GM19452 (cell line): ENCODE measurements at regions not wholly inside any gene's neighbourhood (a gene's known extent, or its start where the extent isn't known, plus 50 kb on each side); places are given as distances from the start of the nearest gene placed in this dataset.
"Not testable (repeated sequence)": the region's sequence is repeated elsewhere in the genome, so short reads cannot be mapped to it uniquely, and the experiment has no call there.

ENCODE experiments used
- ATAC-seq: cut with Tn5 transposase; IDR thresholded peaks from one replicate; pipeline ENCODE4 v1.9.1; 2021; ENCODE audit not compliant: unreplicated experiment

DNA sequence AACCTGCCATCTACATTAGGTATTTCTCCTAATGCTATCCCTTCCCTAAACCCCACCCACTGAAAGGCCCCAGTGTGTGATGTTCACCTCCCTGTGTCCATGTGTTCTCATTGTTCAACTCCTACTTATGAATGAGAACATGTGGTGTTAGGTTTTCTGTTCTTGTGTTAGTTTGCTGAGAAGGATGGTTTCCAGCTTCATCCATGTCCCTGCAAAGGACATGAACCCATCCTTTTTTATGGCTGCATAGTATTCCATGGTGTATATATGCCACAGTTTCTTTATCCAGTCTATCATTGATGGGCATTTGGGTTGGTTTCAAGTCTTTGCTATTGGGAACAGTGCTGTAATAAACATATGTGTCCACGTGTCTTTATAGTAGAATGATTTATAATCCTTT lies 149.2 kb downstream of the PCDH7 start:
- ATAC-seq = not testable (repeated sequence)

DNA sequence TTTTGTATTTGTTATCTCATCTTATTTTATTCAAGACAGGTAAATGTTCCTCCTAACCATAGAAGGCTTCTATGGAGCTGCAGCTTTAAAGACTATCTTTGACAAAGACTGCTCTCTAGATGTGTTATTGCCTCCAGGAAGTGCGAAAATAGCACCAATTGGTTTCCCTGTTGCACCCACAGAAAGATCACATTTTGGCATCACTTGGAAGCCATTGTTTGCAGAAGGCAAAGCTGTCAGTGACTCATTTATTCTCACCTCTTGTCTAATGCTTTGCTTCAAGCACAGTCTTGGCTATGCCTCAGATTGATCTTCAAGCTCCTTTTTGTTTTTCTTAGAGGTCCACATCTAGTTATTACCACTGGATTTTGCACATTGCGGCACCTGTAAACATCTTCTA lies 150.3 kb downstream of the PCDH7 start:
- ATAC-seq = no peak

DNA sequence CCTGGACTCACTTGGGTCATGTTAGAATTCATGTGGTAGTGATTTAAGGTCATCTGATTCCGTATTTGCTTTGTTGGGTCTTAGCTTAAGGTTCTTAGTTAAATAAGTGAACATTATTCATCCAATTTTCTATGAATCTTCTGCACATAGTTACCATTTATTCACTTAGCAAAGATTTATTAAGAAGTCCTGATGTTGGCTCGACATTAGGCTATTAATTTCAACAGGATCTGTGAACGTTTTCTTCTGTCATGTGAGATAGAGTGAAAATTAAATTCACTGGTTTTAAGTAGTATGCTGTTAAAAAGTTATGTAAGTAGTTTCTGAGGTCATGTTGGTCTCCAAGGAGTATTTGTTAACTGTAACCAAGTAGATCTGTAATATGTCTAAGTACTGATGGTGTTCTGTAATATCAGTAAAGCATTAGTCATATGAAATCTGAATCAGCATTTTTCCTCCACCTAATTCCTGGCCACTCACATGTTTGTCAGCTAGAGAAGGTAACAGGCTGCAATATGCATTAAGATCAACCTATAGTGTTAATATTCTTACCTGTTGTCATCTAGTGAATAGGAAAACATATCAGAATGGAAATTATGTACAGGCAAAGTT lies 155.6 kb downstream of the PCDH7 start:
- no peak for ATAC-seq

DNA sequence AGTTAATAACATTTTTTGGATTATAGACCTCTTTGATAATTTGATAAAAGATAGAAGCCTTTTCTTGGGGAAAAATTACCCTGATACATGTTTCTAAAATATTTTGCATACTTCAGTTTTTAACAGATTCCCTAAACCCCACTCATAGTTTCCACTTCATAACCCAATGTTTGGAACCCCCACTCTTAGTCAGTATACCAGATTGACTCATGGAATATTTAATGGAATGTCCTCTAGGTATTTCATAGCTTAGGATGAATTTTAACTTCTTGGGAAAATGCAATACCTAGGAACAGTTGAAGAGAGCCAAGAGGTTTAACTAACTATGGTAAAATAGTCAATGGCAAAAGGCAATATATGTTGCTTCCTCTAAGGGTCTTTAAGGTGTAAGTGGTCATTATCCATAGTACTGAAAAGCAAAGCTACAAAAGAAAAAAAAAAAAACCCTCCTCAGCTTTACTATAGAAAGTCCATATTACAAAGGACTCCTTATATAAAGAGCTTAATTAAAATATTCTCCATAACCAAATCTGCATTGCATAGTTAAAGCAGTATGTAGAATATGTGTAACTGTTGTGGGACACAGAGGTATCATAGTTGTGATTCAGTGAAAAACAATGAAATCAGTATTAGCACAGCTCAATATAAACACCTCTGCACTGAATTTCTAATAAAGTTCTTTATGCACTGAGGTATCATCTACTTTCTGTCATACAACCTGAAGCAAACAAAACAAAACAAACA lies 159.9 kb downstream of the PCDH7 start:
- no peak for ATAC-seq

DNA sequence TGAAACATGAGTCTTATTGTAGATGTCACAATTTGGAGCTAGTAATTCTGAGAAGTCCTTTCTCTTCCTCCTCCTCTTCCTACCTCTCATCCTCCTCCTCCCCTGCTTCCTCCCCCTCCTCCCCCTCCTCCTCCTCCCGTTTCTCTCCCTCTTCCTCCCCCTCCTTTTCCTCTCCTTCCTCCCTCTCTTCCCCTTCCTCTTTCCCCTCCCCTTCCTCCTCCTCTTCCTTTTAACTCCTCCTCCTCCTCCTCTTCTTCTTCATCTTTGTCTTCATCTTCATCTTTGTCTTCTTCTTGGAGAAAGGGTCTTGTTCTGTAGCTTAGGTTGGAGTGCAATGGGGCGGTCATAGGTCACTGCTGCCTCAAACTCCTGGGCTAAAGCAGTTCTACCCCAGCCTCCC lies 161.8 kb downstream of the PCDH7 start:
- ATAC-seq = no peak

DNA sequence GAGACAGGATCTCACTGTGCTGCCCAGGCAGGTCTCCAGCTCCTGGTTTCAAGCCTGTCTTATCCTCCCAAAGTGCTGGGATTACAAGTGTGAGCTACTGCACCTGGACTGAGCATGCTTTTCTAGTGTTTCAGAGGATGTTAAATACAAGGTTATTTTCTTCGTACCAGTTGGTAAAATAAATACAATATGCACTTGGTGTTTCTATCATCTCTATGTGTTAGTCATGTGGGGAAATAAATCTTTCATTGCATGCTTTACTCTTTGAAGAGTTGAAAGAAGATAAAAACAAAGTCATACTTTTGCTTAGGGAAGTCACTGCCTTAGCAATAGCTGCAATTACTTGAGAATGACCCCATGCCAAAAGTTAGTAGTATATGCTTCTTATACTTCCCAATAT lies 162.3 kb downstream of the PCDH7 start:
- ATAC-seq = no peak

DNA sequence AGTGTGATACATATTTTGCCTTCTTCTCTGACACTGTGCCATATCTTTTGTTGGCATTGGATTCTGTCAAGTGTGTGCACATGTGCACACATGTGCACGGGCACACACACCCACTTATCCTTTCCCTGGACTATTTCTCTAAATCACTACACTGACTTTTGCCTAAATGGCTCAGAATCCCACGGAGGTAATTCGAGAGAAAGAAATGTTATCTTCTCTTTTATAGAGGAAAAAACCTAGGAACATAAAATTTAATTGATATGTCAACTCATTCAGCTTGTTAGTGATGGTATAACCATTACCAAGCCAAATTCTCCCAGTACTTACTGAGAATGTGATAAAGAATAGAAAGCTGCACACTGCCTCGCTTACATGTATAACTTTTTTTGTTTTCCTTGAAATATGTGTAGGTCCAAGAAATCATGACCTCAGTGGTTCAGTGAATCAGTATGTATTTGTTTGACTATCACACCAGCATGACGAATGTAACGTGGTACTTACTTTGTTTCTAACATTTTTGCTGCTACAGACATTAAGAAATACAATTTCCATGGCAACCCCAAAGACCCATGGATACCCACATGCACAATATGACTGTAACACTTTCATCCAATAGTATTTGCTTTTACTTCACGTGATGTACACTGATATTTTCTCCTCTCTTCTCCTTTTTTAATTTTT lies 163.0 kb downstream of the PCDH7 start:
- ATAC-seq = no peak

DNA sequence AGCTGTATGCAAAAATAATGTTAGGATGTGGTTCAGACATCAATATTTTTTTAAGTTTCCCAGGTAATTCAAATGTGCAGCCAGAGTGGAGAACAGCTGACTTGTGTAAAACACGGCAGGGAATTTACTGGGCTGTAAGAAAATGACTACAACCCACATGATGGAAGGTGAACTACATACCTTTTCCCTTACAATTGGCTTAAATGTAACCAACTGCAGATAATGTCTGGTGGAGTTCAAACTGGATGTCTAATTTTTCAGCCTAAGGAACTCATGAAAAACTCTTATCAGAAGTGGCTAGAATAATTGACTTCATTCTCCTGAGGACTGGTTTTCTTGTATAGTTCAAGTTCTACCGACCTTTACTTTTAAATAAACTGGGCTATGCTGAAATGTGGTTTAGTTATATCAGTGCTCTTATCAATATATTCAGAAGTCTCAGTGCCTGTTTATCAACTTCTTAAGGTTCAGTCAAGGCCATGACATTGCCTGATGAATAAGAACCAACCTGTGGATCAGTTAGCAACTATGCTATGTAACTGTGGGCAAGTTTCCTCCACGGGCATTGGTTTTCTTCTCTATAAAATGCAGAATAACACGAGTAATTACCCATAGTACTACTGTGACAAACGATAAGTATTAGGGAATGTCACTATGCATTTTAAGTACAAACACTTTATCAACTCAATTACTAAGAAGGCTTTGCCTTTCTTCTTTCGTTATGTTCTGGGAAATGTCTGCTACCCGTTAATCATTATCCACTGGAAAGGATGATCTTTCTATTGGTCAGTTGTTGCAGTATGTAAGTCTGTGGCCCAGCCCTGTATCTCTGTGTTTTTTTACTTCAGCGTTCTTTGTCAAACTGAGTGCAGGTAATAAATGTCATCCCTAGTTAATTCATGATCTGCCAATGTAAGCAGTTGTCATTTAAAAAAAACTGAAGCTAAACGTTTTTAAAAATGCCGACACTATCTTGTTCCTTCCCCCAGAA lies 181.6 kb downstream of the PCDH7 start:
- no peak for ATAC-seq

DNA sequence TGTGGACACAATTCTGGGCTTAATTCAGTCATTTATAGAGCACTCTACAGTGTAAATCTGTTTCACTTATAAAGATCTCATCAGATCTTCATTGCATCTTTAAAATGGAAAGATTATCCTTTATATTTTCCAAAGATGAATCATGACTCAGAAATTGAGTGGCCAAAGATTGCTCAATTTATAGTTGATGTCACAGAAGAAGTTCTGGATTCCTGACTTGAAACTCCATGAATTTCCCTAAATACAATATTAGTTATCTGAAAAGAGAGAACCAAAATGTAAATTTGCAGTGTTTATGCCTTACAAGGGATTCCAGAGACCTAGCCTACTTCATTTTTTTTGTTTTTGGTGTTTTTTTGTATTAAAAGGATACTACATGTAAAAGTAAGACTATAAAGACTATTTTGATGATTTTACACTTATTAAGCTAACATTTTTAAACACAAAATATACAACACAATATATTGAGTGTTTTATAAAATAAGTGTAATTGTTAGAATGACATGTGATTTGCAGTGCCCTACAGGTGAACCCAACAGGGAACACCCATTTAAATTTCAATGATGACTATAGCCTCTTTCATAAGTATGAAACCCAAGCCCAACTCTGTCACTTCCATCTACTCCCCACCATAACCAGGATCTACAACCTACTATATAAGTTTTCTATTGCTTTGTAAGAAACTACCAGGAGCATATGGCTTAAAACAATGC lies 183.5 kb downstream of the PCDH7 start:
- ATAC-seq = no peak

DNA sequence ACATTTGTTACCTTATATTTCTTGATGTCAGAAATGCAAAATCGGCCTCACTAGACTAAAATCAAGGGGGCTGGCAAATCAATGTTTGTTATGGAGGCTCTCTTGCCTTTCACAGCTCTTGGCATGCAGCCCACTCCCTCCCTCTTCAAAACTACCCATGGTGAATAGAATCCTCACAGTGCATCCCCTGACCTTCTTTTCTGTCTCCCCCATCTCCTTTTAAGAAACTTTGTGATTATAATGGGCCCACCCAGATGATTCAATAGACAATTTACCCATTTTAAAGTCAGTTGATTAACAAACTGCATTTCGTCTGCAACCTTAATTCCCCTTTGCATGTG lies 184.0 kb downstream of the PCDH7 start:
- ATAC-seq = no peak

DNA sequence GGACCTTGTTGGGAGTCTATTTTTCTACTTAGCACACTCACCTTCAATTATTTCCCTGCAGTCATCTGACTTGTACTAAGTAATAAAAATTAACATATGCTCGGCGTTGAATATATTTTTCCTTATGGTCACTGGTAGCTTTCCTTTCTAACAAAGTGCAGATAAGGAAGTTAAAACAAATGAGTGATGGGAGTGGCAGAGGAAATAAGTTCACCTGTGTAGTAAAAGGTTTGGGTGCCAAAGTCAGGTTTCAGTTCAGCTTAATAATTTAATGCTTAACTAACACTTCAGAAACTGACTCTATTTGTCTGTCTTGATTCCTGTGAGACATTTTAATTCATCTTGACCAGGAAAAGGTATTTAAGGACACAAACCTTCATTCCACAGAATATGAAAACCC lies 184.4 kb downstream of the PCDH7 start:
- no peak for ATAC-seq

DNA sequence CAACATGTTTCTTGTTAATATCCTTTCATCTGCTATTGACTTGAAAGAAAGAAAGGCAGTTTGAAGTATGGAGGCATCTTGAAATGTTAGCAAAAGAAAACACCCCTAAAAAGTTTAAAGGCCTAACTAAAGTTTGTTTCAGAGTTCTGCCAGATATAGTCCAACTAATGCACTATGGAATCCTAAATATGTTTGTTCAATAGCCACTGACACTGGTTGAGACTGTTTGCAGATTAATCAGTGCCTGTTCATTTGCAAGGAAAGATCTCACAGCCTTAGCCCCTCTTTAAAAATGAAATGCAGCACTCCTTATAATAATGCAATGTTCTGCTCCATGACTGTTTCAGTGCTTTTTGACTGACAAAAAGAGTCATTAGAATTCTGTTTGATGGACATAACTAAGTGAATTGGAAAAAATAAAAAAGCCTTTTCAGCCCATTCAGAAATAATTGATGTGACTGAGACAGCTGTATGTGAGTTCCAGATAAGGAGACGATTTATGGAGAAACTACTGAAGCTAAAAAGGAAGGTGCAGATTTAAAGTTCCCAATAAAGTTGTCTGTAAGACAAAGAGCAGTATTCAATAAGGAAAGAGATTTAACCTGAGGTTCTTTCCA lies 192.0 kb downstream of the PCDH7 start:
- no peak for ATAC-seq

DNA sequence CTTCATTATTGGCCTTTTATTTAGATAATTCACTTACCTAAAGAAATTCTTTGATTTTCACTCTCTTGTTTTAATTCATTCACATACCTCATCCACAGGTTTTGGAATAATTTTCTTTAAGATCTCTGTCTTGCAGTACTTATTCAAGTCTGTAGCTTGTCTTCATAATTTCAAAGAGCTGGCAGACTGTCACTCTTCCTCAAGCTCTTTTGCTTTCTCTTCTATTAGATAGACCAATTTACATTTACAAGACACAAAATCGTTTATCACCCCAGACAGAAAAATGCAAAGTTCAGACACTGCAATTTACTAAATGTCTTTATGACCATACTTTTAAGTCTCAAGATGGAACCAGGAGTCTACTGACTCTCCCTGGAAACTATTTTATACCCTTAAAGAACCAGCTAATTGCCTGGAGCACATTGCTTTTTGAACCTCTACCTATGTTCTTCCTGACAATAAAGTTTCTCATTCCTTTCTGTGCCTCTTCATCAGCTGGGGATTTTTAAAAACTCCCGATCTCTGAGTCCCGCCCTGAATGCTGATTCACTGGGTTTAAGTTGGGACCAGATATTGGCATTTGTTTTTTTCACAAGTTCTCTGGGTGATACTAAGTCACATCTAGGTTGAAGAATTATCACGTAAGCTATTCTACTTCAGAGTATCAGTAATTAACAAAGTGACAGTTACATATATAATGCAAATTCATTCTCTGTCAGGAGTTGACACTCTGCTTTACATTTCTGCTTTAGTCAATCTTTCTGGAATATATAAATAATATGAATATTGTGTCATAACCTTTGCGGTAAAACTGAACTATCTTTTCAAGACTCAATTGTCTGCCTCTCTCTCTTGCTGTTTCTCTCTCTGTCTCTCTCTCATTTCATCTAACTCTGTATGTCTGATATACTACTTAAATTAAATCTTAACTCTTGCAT lies 196.4 kb downstream of the PCDH7 start:
- ATAC-seq = no peak

DNA sequence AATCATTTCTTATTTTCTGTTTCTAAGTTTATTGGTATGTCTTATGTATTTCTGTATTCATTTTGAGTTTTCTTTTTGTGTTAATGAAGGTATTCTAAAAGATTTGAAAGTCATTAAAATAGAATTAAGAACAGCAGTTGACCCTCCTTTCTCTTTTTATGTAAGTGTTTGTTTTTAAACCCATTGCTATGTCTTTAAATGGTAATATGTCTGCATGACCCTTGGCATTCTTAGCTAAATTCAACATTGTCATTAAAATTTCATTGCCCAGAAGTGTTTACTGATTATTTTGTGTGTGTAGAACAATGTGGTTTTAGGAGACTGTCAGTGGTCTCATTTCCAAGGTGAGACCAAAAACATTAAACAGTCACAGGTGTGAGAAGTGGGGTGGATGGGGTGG lies 197.8 kb downstream of the PCDH7 start:
- no peak for ATAC-seq

DNA sequence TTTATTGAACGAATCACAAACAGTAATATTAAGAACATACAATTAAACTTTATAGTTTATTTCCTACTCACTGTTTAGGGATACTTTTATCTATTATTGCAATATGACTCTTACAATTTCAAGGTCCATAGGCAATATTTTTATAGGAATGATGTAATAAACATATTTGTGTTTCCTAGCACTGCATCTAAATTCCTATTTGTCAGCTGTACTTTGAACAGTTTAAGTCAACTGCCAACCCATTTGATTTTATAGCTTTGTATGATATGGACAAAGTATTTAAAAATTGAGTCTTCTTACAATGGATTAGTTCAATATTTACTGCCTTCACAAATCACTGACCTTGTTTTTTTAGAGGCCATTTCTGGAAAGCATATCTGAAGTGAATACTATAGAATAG lies 199.3 kb downstream of the PCDH7 start:
- no peak for ATAC-seq

DNA sequence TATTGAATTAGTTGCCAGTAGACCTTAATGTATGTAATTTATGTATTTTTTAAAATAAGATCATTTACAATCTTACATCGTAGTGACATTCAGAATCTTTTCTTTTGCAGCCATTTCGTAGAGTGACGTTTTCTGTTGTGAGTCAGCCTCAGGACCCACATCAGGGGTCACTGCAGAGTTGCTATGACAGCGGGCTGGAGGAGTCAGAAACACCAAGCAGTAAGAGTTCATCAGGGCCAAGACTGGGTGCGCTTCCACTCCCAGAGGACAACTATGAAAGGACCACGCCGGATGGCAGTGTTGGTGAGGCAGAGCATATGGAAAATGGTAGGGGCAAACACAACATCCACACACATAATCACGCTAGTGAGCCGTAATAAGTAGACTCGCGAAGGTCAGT lies 199.9 kb downstream of the PCDH7 start:
- no peak for ATAC-seq

DNA sequence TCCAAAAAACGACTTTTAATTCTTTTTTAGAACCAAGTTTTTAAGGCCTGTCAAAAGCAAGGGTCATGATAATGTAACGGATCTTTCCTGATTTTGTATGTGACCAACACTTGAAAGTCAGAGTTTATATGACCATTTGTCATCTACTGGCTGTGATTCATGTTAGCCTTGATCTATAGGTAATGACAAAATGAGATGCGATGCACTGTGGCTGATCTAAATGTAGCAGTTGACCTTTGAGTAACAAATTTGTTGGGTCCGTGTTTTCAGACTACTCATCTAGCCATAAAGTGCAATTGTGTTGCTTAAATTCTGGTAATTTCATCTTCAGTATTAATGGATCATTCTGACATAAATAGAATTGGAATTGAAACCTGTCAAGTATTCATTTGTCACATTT lies 202.5 kb downstream of the PCDH7 start:
- ATAC-seq = no peak

DNA sequence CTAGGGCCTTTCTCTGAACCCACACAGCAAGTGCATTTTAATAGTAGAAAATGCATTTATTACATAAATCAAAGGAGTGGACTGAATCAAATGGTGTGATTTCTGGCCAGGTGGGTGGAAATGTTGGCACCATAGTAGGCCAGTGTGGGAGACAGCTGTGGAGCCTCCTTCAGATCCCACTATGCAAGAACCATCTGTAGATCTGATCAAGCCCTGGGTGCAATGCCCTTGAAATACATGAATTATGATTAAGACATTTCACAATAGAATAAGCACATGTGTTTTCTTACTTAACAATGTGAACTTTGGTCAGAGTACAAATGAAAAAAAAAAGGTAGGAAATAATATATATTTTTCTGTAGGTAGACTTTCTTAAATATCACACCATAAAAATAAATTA lies 204.3 kb downstream of the PCDH7 start:
- ATAC-seq = no peak

DNA sequence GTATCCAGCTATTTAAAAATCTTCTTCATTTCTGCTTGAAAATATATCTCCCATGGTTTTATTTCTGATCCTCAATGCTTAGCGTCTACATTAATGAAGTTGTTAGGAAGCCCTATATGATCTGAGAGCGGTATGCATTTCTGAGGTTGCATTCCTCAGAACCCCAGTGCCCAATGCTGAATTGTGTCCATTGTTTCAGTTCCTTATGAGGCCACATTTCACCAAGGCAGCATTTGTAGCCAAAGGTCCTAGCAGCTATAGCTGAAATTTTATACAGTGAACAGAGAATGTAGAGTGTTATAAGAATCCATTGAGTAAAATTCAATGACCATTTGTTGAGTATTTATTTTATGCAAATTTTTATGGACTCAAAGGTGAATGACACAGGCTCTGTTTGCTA lies 209.5 kb downstream of the PCDH7 start:
- ATAC-seq = no peak
